Ovary (tissue), 7 donors: ENCODE measurements at regions not wholly inside any gene's neighbourhood (a gene's known extent, or its start where the extent isn't known, plus 50 kb on each side); places are given as distances from the start of the nearest gene placed in this dataset.
"Not testable (repeated sequence)": the region's sequence is repeated elsewhere in the genome, so short reads cannot be mapped to it uniquely, and the experiment has no call there.

ENCODE experiments used
- DNase-seq, 5 donors: peaks; one replicate each; pipeline ENCODE4 v3.0.0-alpha.2; 2019 to 2020
- H3K27ac ChIP-seq, 2 donors: fragments of 200-600 bp; one replicate each; pipeline versions ENCODE4 v1.5.1 to v1.8.0; 2019 to 2022
- H3K27me3 ChIP-seq: fragments of 200-600 bp; one replicate; pipeline ENCODE4 v1.8.0; 2022
- H3K36me3 ChIP-seq: fragments of 200-600 bp; sonication (generic); one replicate; pipeline ENCODE4 v1.5.1; 2019
- H3K4me1 ChIP-seq: one replicate; pipeline ENCODE4 v1.8.1; 2013; ENCODE audit warnings: mild to moderate bottlenecking, moderate library complexity; ENCODE audit not compliant: insufficient read depth
- H3K4me3 ChIP-seq: fragments of 200-600 bp; sonication (generic); one replicate; pipeline ENCODE4 v1.5.1; 2017
- H3K9me3 ChIP-seq, 2 donors: fragments of 200-600 bp in 1 of 2; sonication (generic) in 1 of 2; one replicate each; pipeline versions ENCODE4 v1.5.1 to v1.8.1; 2013 to 2019; ENCODE audit warnings: mild to moderate bottlenecking in 1 of 2, moderate library complexity in 1 of 2
- CTCF ChIP-seq, 3 donors: fragments of 450-650 bp in 2 of 3; fragments of 200-600 bp in 1 of 3; IDR thresholded peaks; one replicate each; pipeline versions ENCODE4 v1.5.1 to v1.8.0; 2016 to 2022; ENCODE audit warnings: antibody characterized with exemption in 3 of 3, mild to moderate bottlenecking in 1 of 3
- EP300 ChIP-seq: sonication (generic); formaldehyde crosslinking; IDR thresholded peaks from one replicate; pipeline ENCODE4 v1.6.1; 2017; ENCODE audit warnings: antibody characterized with exemption
- POLR2A ChIP-seq: fragments of 450-650 bp; IDR thresholded peaks from one replicate; pipeline ENCODE4 v1.6.1; 2017; ENCODE audit warnings: antibody characterized with exemption, mild to moderate bottlenecking, moderate library complexity
- WGBS, 3 donors: extraction: QIAGEN DNeasy Blood & Tissue Kit in 1 of 3; methylation state at CpG; one replicate each; pipeline versions ENCODE4 v1.1.5 to v1.1.7; 2013 to 2017; 5-methylcytosine and 5-hydroxymethylcytosine counted together
- intact Hi-C, 4 donors: fragments of 100-400 bp; cut with DNase I; formaldehyde crosslinking; loops; one replicate each; pipeline versions ENCODE4 v1.11.0 to v1.15.1; 2022 to 2023
- donor health status: DM: no; HTN: no; CAD: no; lungs with moderate emphysema.
- donor health status: DM: no; HTN: no; CAD: no.
- donor health status: Bipolar disorder and iron deficiency.
- donor health status: DM: no; HTN: no; CAD: no.
- donor health status: DM: yes; HTN: yes; CAD: no.

DNA sequence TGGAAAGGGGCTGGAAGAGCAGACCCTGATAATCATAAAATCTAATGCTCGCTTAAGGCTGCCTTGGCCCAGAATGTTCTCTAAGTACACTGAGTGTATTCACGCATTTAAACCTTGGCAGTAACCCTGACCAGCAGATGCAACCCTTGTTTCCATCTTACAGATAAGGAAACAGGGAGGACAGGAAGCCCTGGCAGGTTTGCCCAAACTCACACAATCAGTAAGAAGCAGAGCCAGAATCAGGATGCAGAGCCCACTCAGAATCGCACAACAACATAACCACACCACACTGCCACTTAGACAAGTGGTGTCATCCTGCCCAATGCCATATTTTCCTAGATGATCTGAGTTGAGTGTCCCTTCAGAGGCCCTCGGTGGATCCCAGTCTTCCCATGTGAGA lies 214.5 kb upstream of the HES1 start:
- no peak overlapping the region for H3K4me3 ChIP-seq
- intact Hi-C loops = no loop called here
- H3K4me1 ChIP-seq = no peaks in the 10 kb centered on the region
- no peaks in the 10 kb centered on the region for H3K36me3 ChIP-seq
- H3K27ac ChIP-seq = no peak overlapping the region
- TF ChIP-seq CTCF (IDR thresholded peaks at IDR 0.05) (no peak), POLR2A (no peak), EP300 (no peak)
- DNase-seq = no peak
- 71 to 75% (median 73%) methylated on average over 4 of the region's 4 CpGs for WGBS, 3 donors
- no peaks in the 10 kb centered on the region for H3K27me3 ChIP-seq
- H3K9me3 ChIP-seq = no peaks in the 10 kb centered on the region

DNA sequence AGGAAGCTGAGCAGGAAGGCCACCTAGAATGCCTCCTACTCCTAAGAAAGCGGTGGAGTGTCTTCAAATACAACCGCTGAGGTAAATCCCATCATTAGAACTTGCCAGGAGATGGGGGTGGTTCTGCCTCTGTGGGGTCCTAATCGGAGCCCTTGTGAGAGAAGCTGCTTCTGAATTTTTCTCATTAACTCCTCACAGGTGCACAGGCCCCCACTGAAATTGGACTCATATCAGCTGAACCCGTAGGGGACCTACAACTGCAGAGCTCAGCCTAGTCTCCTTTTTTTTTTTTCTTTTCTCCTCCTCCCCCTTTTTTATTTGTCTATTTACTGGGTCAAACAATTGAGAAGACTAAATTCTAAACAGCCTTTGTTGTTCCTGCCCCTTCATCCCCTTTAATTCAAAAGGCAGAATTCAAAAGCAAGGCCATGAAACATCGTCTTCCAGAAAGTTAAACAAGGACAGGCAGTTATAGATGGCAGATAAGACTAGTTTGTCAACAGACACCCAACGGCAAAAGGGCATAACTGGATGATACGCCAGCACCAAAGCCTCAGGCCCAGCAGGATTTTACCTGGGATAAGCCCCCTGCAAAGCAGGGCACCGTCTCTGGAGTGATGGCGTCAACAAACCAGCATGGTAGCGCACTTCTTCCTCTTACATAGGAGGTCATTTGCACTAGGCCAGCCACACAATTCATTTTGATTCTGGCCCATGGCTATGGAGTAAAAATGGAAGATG lies 213.7 kb upstream of the HES1 start:
- no peak overlapping the region for H3K4me3 ChIP-seq
- no peak for DNase-seq
- H3K9me3 ChIP-seq = no peaks in the 10 kb centered on the region
- 91 to 92% (median 92%) methylated on average over 10 of the region's 10 CpGs for WGBS, 3 donors
- intact Hi-C loops = no loop called here
- H3K36me3 ChIP-seq = no peaks in the 10 kb centered on the region
- no peaks in the 10 kb centered on the region for H3K27me3 ChIP-seq
- no peaks in the 10 kb centered on the region for H3K4me1 ChIP-seq
- H3K27ac ChIP-seq = no peak overlapping the region
- TF ChIP-seq POLR2A (no peak), EP300 (no peak), CTCF (IDR thresholded peaks at IDR 0.05) (no peak)

DNA sequence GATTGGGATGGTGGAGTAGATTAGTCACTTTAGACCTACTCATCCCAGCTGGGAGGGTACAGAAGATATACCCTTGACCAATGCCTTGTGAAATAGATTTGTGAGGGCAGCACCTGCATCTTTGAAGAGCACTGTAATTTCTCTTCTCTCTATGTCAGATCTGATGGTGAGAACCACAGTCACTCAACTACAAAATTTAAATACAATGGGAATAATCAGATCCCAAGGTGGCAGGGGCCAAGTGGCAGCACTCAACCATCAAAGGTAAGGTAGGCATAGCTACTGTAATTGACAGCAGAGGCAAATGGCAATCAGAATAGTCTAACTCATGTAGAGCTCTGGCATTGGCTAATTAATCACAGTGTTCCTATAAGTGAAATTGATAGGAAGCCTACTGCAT lies 212.0 kb upstream of the HES1 start:
- H3K4me3 ChIP-seq, H3K4me1 ChIP-seq, DNase-seq, H3K36me3 ChIP-seq, H3K27ac ChIP-seq, H3K27me3 ChIP-seq, H3K9me3 ChIP-seq, intact Hi-C loops: not testable (repeated sequence)

- H3K9me3 ChIP-seq, intact Hi-C loops, H3K4me1 ChIP-seq, H3K27ac ChIP-seq, H3K36me3 ChIP-seq, H3K4me3 ChIP-seq, H3K27me3 ChIP-seq, DNase-seq: not testable (repeated sequence)
- WGBS, 3 donors = 93 to 96% (median 94%) methylated on average over 3 of the region's 3 CpGs
These were observed 209.9 kb upstream of the HES1 start for GRCh38 chr3:193926071-193926470.

DNA sequence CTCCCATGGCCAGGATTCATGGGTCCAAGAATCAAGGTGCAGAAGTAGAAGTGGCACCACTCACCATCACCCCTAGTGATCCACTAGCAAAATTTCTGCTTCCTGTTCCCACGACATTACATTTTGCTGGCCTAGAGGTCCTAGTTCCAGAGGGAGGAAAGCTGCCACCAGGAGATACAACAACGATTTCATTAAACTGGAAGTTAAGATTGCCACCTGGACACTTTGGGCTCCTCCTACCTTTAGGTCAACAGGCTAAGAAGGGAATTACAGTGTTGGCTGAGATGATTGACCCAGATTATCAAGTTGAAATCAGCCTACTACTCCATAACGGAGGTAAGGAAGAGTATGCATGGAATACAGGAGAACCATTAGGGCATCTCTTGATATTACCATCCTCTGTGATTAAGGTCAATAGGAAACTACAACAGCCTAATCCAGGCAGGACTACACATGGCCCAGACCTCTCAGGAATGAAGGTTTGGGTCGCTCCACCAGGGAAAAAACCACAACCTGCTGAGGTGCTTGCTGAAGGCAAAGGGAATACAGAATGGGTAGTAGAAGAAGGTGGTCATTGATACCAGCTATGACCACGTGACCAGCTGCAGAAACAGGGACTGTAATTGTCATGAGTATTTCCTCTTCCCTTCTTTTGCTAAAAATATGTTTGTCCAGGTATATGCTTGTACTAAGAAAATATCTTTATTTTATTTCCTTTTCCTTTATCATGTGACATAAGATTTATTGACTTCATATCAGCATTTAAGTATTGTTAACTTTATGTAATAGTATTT lies 208.3 kb upstream of the HES1 start:
- H3K36me3 ChIP-seq = not testable (repeated sequence)

More for the DNA sequence above, 208.3 kb upstream of the HES1 start:
- WGBS, 3 donors = 89 to 92% (median 90%) methylated on average over 5 of the region's 5 CpGs
- intact Hi-C loops, H3K4me3 ChIP-seq, H3K9me3 ChIP-seq, H3K4me1 ChIP-seq, H3K27me3 ChIP-seq, H3K27ac ChIP-seq, DNase-seq: not testable (repeated sequence)
